Activated T-helper 1 cell treated with anti-CD3 and anti-CD28 coated beads, Interleukin-12 subunit alpha, Interleukin-12 subunit beta, Interleukin-2, Interleukin-4 antibody, amounts not matched to agents 30 ng/mL and 10 ng/mL and 1 ng/mL, durations not matched to agents 14 hours and 24 hours and 36 hours (primary cell): ENCODE measurements at regions not wholly inside any gene's neighbourhood (a gene's known extent, or its start where the extent isn't known, plus 50 kb on each side); places are given as distances from the start of the nearest gene placed in this dataset.

Source experiments
- DNase-seq: peaks from one replicate; pipeline ENCODE4 v3.0.0; 2021; ENCODE audit warnings: low spot score
- H3K27ac Mint-ChIP-seq: one replicate; pipeline ENCODE4 v1.8.0; 2021; ENCODE audit warnings: mild to moderate bottlenecking, mixed read lengths
- H3K27me3 Mint-ChIP-seq: one replicate; pipeline ENCODE4 v1.8.0; 2022; ENCODE audit warnings: mild to moderate bottlenecking, moderate library complexity, mixed read lengths; ENCODE audit not compliant: insufficient read depth
- H3K36me3 Mint-ChIP-seq: one replicate; pipeline ENCODE4 v1.8.0; 2021; ENCODE audit warnings: low read depth, mixed read lengths
- H3K4me1 Mint-ChIP-seq: one replicate; pipeline ENCODE4 v1.8.0; 2021; ENCODE audit warnings: low read depth, mixed read lengths
- H3K4me3 Mint-ChIP-seq: one replicate; pipeline ENCODE4 v1.8.0; 2021; ENCODE audit warnings: mild to moderate bottlenecking, moderate library complexity, mixed read lengths
- H3K9me3 Mint-ChIP-seq: one replicate; pipeline ENCODE4 v1.8.0; 2021; ENCODE audit warnings: mixed read lengths
- intact Hi-C: fragments of 100-400 bp; cut with micrococcal nuclease; formaldehyde crosslinking; loops from one replicate; pipeline ENCODE4 v1.15.1; 2024

GRCh38 chr7:84482476-84482875, 287.9 kb upstream of the SEMA3A start:
- Mint-ChIP-seq H3K4me3 (no peak overlapping the region), H3K9me3 (no peaks in the 10 kb centered on the region), H3K27me3 (no peaks in the 10 kb centered on the region), H3K27ac (no peak overlapping the region), H3K36me3 (no peaks in the 10 kb centered on the region), H3K4me1 (no peaks in the 10 kb centered on the region)
- DNase-seq = no peak
- intact Hi-C loops = no loop called here

GRCh38 chr7:84479059-84479458, 284.5 kb upstream of the SEMA3A start:
- no peaks in the 10 kb centered on the region for H3K4me1 Mint-ChIP-seq
- H3K4me3 Mint-ChIP-seq = no peak overlapping the region
- intact Hi-C loops = no loop called here
- no peaks in the 10 kb centered on the region for H3K36me3 Mint-ChIP-seq
- DNase-seq = no peak
- H3K27me3 Mint-ChIP-seq = no peaks in the 10 kb centered on the region
- H3K27ac Mint-ChIP-seq = no peak overlapping the region
- no peaks in the 10 kb centered on the region for H3K9me3 Mint-ChIP-seq

- H3K9me3 Mint-ChIP-seq = no peaks in the 10 kb centered on the region
- DNase-seq = no peak
- intact Hi-C loops = no loop called here
- H3K36me3 Mint-ChIP-seq = no peaks in the 10 kb centered on the region
- no peak overlapping the region for H3K4me3 Mint-ChIP-seq
- no peak overlapping the region for H3K27ac Mint-ChIP-seq
- no peaks in the 10 kb centered on the region for H3K27me3 Mint-ChIP-seq
- no peaks in the 10 kb centered on the region for H3K4me1 Mint-ChIP-seq
Observed at GRCh38 chr7:84477786-84478478, 283.3 kb upstream of the SEMA3A start.

- Mint-ChIP-seq H3K9me3 (no peaks in the 10 kb centered on the region), H3K27ac (no peak overlapping the region), H3K27me3 (no peaks in the 10 kb centered on the region), H3K4me3 (no peak overlapping the region), H3K36me3 (no peaks in the 10 kb centered on the region), H3K4me1 (no peaks in the 10 kb centered on the region)
- intact Hi-C loops = no loop called here
- no peak for DNase-seq
Observed at GRCh38 chr7:84474436-84474835, 279.8 kb upstream of the SEMA3A start.

- intact Hi-C loops = no loop called here
- H3K4me3 Mint-ChIP-seq = no peak overlapping the region
- H3K9me3 Mint-ChIP-seq = no peaks in the 10 kb centered on the region
- no peaks in the 10 kb centered on the region for H3K4me1 Mint-ChIP-seq
- no peaks in the 10 kb centered on the region for H3K36me3 Mint-ChIP-seq
- DNase-seq = no peak
- no peak overlapping the region for H3K27ac Mint-ChIP-seq
- H3K27me3 Mint-ChIP-seq = peaks cover 2% of the 10 kb centered on the region
Observed at GRCh38 chr7:84471576-84471975, 277.0 kb upstream of the SEMA3A start.

- H3K36me3 Mint-ChIP-seq = no peaks in the 10 kb centered on the region
- DNase-seq = no peak
- H3K9me3 Mint-ChIP-seq = no peaks in the 10 kb centered on the region
- H3K4me1 Mint-ChIP-seq = no peaks in the 10 kb centered on the region
- H3K27ac Mint-ChIP-seq = no peak overlapping the region
- H3K4me3 Mint-ChIP-seq = no peak overlapping the region
- intact Hi-C loops = no loop called here
- H3K27me3 Mint-ChIP-seq = peaks cover 2% of the 10 kb centered on the region
Observed at GRCh38 chr7:84469034-84469433, 274.4 kb upstream of the SEMA3A start.

GRCh38 chr7:84462259-84462658, 267.7 kb upstream of the SEMA3A start:
- Mint-ChIP-seq H3K36me3 (no peaks in the 10 kb centered on the region), H3K4me1 (no peaks in the 10 kb centered on the region), H3K4me3 (no peak overlapping the region), H3K27me3 (no peaks in the 10 kb centered on the region), H3K9me3 (no peaks in the 10 kb centered on the region), H3K27ac (no peak overlapping the region)
- no peak for DNase-seq
- intact Hi-C loops = no loop called here

- H3K4me3 Mint-ChIP-seq = no peak overlapping the region
- H3K36me3 Mint-ChIP-seq = no peaks in the 10 kb centered on the region
- intact Hi-C loops = no loop called here
- no peak overlapping the region for H3K27ac Mint-ChIP-seq
- no peaks in the 10 kb centered on the region for H3K4me1 Mint-ChIP-seq
- H3K27me3 Mint-ChIP-seq = no peaks in the 10 kb centered on the region
- no peak for DNase-seq
- H3K9me3 Mint-ChIP-seq = no peaks in the 10 kb centered on the region
Observed at GRCh38 chr7:84461093-84461492, 266.5 kb upstream of the SEMA3A start.

GRCh38 chr7:84455788-84456187, 261.2 kb upstream of the SEMA3A start:
- Mint-ChIP-seq H3K36me3 (no peaks in the 10 kb centered on the region), H3K9me3 (no peaks in the 10 kb centered on the region), H3K4me3 (no peak overlapping the region), H3K27me3 (no peaks in the 10 kb centered on the region), H3K4me1 (no peaks in the 10 kb centered on the region), H3K27ac (no peak overlapping the region)
- no peak for DNase-seq
- intact Hi-C loops = loop anchor here (10.0 kb wide), 1 partner anchor 569 kb away; no protein-coding TSS in a partner anchor

GRCh38 chr7:84454174-84454959, 259.8 kb upstream of the SEMA3A start:
- Mint-ChIP-seq H3K4me1 (no peaks in the 10 kb centered on the region), H3K27ac (no peak overlapping the region), H3K9me3 (no peaks in the 10 kb centered on the region), H3K27me3 (no peaks in the 10 kb centered on the region), H3K36me3 (no peaks in the 10 kb centered on the region), H3K4me3 (no peak overlapping the region)
- intact Hi-C loops = loop anchor here (10.0 kb wide), 1 partner anchor 570 kb away; no protein-coding TSS in a partner anchor
- no peak for DNase-seq

- Mint-ChIP-seq H3K4me3 (no peak overlapping the region), H3K4me1 (no peaks in the 10 kb centered on the region), H3K27ac (no peak overlapping the region), H3K27me3 (no peaks in the 10 kb centered on the region), H3K36me3 (no peaks in the 10 kb centered on the region), H3K9me3 (no peaks in the 10 kb centered on the region)
- DNase-seq = no peak
- intact Hi-C loops = loop anchor here (1.0 to 10.0 kb wide), 2 partner anchors 476 to 572 kb away; no protein-coding TSS in a partner anchor
Observed at GRCh38 chr7:84452618-84453017, 258.0 kb upstream of the SEMA3A start.

GRCh38 chr7:84450772-84451171, 256.2 kb upstream of the SEMA3A start:
- intact Hi-C loops = loop anchor here (10.0 kb wide), 1 partner anchor 574 kb away; no protein-coding TSS in a partner anchor
- Mint-ChIP-seq H3K27ac (no peak overlapping the region), H3K36me3 (no peaks in the 10 kb centered on the region), H3K4me3 (no peak overlapping the region), H3K27me3 (no peaks in the 10 kb centered on the region), H3K4me1 (no peaks in the 10 kb centered on the region), H3K9me3 (no peaks in the 10 kb centered on the region)
- no peak for DNase-seq

GRCh38 chr7:84447636-84448293, 253.2 kb upstream of the SEMA3A start:
- no peak for DNase-seq
- Mint-ChIP-seq H3K4me3 (no peak overlapping the region), H3K27ac (no peak overlapping the region), H3K4me1 (no peaks in the 10 kb centered on the region), H3K36me3 (no peaks in the 10 kb centered on the region), H3K27me3 (no peaks in the 10 kb centered on the region), H3K9me3 (no peaks in the 10 kb centered on the region)
- intact Hi-C loops = no loop called here
